Transverse colon (tissue), 4 donors: ENCODE measurements at regions not wholly inside any gene's neighbourhood (a gene's known extent, or its start where the extent isn't known, plus 50 kb on each side); places are given as distances from the start of the nearest gene placed in this dataset.

Source experiments
- CTCF ChIP-seq, 5 experiments: fragments of 200-600 bp in 3 of 5; fragments of 450-650 bp in 2 of 5; sonication (generic) in 3 of 5; IDR thresholded peaks; 1 replicate in 2 of 5; 2 replicates in 3 of 5; pipeline ENCODE4 v1.5.1; 2016 to 2017; ENCODE audit warnings: antibody characterized with exemption in 5 of 5, inconsistent platforms in 3 of 5, mild to moderate bottlenecking in 2 of 5, moderate library complexity in 1 of 5
- POLR2A ChIP-seq: fragments of 450-650 bp; IDR thresholded peaks from one replicate; pipeline ENCODE4 v1.6.1; 2016; ENCODE audit warnings: antibody characterized with exemption, mild to moderate bottlenecking, moderate library complexity
- POLR2AphosphoS5 ChIP-seq, 3 donors: sonication (generic); formaldehyde crosslinking; IDR thresholded peaks; one replicate each; pipeline ENCODE4 v1.6.1; 2016; ENCODE audit warnings: antibody characterized with exemption in 3 of 3

GRCh38 chrX:78429172-78429571, 101.8 kb upstream of the CYSLTR1 start:
- TF ChIP-seq POLR2A (no peak), CTCF (IDR thresholded peaks at IDR 0.05) (no peak), POLR2AphosphoS5 (IDR thresholded peaks at IDR 0.05) (no peak)
